GM12891 (cell line): ENCODE measurements at regions not wholly inside any gene's neighbourhood (a gene's known extent, or its start where the extent isn't known, plus 50 kb on each side); places are given as distances from the start of the nearest gene placed in this dataset.

Experiments used
- DNase-seq: peaks from one replicate; pipeline ENCODE4 v3.0.0; 2011; ENCODE audit warnings: low spot score; ENCODE audit not compliant: insufficient read length
- FAIRE-seq: peaks from 2 replicates; lab custom pipeline; 2011; peaks lifted over from hg19 to GRCh38; lab: Jason Lieb, UNC
- PAX5 ChIP-seq: IDR thresholded peaks from 2 replicates; pipeline ENCODE4 v1.6.1; 2011; ENCODE audit warnings: low read length, moderate library complexity, mild to moderate bottlenecking; ENCODE audit not compliant: insufficient read depth, severe bottlenecking
- POLR2A ChIP-seq: IDR thresholded peaks from 2 replicates; pipeline ENCODE4 v1.6.1; 2011; ENCODE audit warnings: low read depth, low read length, control low read depth
- POLR2AphosphoS5 ChIP-seq: IDR thresholded peaks from 2 replicates; pipeline ENCODE4 v1.6.1; 2011; ENCODE audit warnings: low read depth, low read length, control low read depth
- POU2F2 ChIP-seq: IDR thresholded peaks from 2 replicates; pipeline ENCODE4 v1.6.1; 2011; ENCODE audit warnings: low read depth, mild to moderate bottlenecking, control low read depth, low read length, moderate library complexity
- SPI1 ChIP-seq: IDR thresholded peaks from 2 replicates; pipeline ENCODE4 v1.6.1; 2011; ENCODE audit warnings: low read depth, low read length, control low read depth
- TAF1 ChIP-seq: IDR thresholded peaks from 2 replicates; pipeline ENCODE4 v1.6.1; 2011; ENCODE audit warnings: low read depth, low read length, control low read depth

GRCh38 chr11:81112718-81113117 is 1620.9 kb downstream of the FAM181B start:
- DNase-seq: no peak
- TF ChIP-seq TAF1: no peak
- no peak for TF ChIP-seq POLR2A
- no peak for FAIRE-seq

DNA sequence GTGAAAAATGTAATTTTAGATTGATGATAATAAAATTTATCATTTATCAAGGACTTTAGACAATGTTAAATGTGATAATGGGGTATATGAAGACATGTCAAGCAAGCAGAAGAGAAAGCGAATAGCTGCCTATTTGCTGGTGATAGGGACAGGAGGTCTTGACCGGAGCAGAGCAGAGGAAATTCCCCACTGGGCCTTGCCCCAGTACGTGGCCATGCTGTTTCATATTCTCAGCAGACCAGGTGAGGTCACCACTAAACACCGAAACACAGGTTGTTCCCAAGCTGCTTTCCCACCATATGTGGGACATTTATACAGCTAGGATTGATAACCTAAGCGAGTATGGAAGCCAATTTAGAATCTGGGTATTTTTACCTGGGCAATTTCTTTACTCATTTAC is 1629.6 kb downstream of the FAM181B start:
- no peak for DNase-seq
- FAIRE-seq: no peak
- no peak for TF ChIP-seq POLR2A

GRCh38 chr11:81098471-81098870 is 1635.2 kb downstream of the FAM181B start:
- FAIRE-seq: no peak
- no peak for TF ChIP-seq PAX5
- no peak for TF ChIP-seq POU2F2
- no peak for TF ChIP-seq POLR2A
- no peak for TF ChIP-seq SPI1
- TF ChIP-seq POLR2AphosphoS5: no peak
- no peak for TF ChIP-seq TAF1
- DNase-seq: no peak

DNA sequence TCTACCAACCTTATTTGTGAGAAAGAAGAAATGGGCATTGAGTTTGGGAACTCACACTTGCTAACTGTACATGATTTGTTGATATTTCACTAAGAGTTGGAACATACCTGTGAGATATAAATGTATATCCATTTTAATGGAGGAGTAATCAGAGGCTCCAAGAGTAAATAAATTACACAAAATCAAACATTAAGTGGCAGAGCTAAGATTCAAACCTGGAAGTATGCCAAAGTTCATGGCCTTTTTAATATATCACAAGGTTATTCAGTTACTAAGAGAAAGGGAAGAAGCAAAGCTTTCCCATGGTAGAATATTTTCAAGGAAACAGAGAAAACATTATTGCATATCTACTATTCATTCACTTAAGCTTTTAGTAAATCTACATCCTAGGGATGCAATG is 1641.1 kb downstream of the FAM181B start:
- FAIRE-seq (no peak), DNase-seq (no peak)
- TF ChIP-seq TAF1 (no peak), PAX5 (no peak), POLR2AphosphoS5 (no peak), POU2F2 (no peak), POLR2A (no peak), SPI1 (no peak)

DNA sequence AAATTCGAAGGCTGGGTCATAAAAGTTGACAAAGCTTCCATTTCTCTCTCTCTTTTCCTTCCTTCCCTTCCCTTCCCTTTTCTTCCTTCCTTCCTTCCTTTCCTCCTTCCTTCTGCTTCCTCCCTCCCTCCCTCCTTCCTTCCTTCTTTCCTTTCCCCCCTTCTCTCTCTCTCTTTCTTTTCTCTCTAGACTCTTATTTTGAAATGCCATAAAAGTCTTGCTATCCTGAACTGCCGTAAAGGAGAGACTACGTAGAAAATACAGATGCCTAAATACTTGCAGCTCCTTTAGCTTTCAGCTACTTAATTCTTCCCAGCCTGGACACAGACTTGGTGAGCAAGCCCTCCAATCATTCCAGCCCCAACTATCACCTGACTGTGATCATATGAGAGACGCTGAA is 1644.4 kb downstream of the FAM181B start:
- DNase-seq: no peak

GRCh38 chr11:81080476-81080875 is 1639.6 kb upstream of the TENM4 start:
- no peak for TF ChIP-seq PAX5
- no peak for TF ChIP-seq TAF1
- no peak for TF ChIP-seq POLR2A
- no peak for TF ChIP-seq SPI1
- no peak for TF ChIP-seq POU2F2
- no peak for TF ChIP-seq POLR2AphosphoS5
- DNase-seq (no peak), FAIRE-seq (no peak)

More for the DNA sequence above, 1644.4 kb downstream of the FAM181B start:
- FAIRE-seq: no peak
- TF ChIP-seq POLR2A (no peak), POU2F2 (no peak), POLR2AphosphoS5 (no peak), SPI1 (no peak), TAF1 (no peak), PAX5 (no peak)

GRCh38 chr11:81072273-81072672 is 1631.4 kb upstream of the TENM4 start:
- TF ChIP-seq PAX5 (no peak), TAF1 (no peak), POU2F2 (no peak), POLR2AphosphoS5 (no peak), POLR2A (no peak), SPI1 (no peak)
- FAIRE-seq: no peak
- DNase-seq: no peak

DNA sequence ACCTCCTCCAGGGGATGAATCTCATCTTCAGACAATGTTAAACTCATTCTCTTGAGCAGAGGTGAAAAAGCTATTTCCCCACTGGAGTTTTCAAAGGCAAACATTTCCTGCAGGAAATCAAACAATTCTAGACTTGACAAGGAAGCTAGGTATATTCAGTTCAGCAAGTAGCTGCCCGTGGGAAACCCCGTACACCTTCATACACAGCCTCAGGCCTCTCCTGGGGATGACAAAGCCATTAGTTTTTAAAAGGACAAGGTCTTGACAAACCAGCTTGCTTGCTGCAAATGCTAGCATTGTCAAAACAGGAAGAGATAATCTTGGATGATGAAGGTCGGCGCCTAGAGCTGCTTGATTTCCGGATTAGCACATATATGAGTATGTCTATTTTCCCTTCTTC is 1630.8 kb upstream of the TENM4 start:
- FAIRE-seq (no peak), DNase-seq (no peak)
- TF ChIP-seq POU2F2 (no peak), POLR2AphosphoS5 (no peak), PAX5 (no peak), POLR2A (no peak), TAF1 (no peak), SPI1 (no peak)

GRCh38 chr11:81070948-81071347 is 1630.1 kb upstream of the TENM4 start:
- DNase-seq (peak; percentile 4), FAIRE-seq (peak; percentile 57)
- TF ChIP-seq SPI1 (peak; percentile 63), POLR2AphosphoS5 (no peak), POU2F2 (no peak), PAX5 (no peak)

- FAIRE-seq (no peak), DNase-seq (no peak)
- TF ChIP-seq POLR2AphosphoS5 (no peak), POLR2A (no peak), TAF1 (no peak), SPI1 (no peak), POU2F2 (no peak), PAX5 (no peak)
Measured at GRCh38 chr11:81059356-81059755, 1618.5 kb upstream of the TENM4 start.
